GM12878 (cell line): ENCODE measurements at regions not wholly inside any gene's neighbourhood (a gene's known extent, or its start where the extent isn't known, plus 50 kb on each side); places are given as distances from the start of the nearest gene placed in this dataset.

Experiments used
- ATAC-seq: fragments of 200-7000 bp; cut with Tn5 transposase; 3 replicates; pipeline ENCODE4 v1.9.1; 2020; ENCODE audit warnings: mild to moderate bottlenecking, moderate library complexity
- BruUV-seq: library from RNA; stranded (reverse); fragments of 400-500 nt; replicated peaks from 2 replicates; lab custom pipeline; 2021; lab: Mats Ljungman, UMichigan
- CTCF ChIA-PET: fragments of 300-600 bp; sonication (Branson Sonifier 250); formaldehyde crosslinking; extraction: SDS; loops from one replicate; lab custom pipeline; 2021; ENCODE audit warnings: inconsistent platforms; lab: Yijun Ruan, JAX
- POLR2A ChIA-PET: fragments of 350-600 bp; formaldehyde crosslinking; extraction: SDS; loops from one replicate; lab custom pipeline; 2021; ENCODE audit warnings: inconsistent platforms; lab: Charles Lee
- RAD21 ChIA-PET: fragments of 300-600 bp; sonication (Branson Sonifier 250); formaldehyde crosslinking; loops from one replicate; lab custom pipeline; 2023; ENCODE audit warnings: antibody characterized with exemption; ENCODE audit not compliant: unreplicated experiment; lab: Charles Lee
- SMC1A ChIA-PET: fragments of 300-600 bp; sonication (Branson Sonifier 250); formaldehyde crosslinking; loops from one replicate; lab custom pipeline; 2023; ENCODE audit not compliant: unreplicated experiment, uncharacterized antibody; lab: Charles Lee
- DNase-seq: peaks from one replicate; pipeline ENCODE4 v3.0.0-alpha.2; 2011; ENCODE audit warnings: low read depth, low spot score
- FAIRE-seq: peaks from 3 replicates; lab custom pipeline; 2011; peaks lifted over from hg19 to GRCh38; lab: Jason Lieb, UNC
- H2AFZ ChIP-seq: 2 replicates; pipeline ENCODE4 v1.6.0; 2011; ENCODE audit warnings: low read depth, low read length, control low read depth; ENCODE audit not compliant: control insufficient read depth
- H3K27ac ChIP-seq: 2 replicates; pipeline ENCODE4 v1.5.1; 2011; ENCODE audit warnings: control low read depth; ENCODE audit not compliant: control insufficient read depth, insufficient read depth
- H3K27me3 ChIP-seq, 2 experiments: replicated peaks in 1 of 2; 2 replicates each; pipeline versions ENCODE4 v1.6.0 to v1.6.1; 2011; ENCODE audit warnings: low read length in 1 of 2; ENCODE audit not compliant: control insufficient read depth in 2 of 2, insufficient read depth in 2 of 2
- H3K36me3 ChIP-seq, 2 experiments: 2 replicates each; pipeline ENCODE4 v1.5.1; 2011; ENCODE audit warnings: low read length in 1 of 2; ENCODE audit not compliant: control insufficient read depth in 2 of 2, insufficient read depth in 2 of 2
- H3K4me1 ChIP-seq: 2 replicates; pipeline ENCODE4 v1.6.1; 2011; ENCODE audit warnings: mild to moderate bottlenecking, low read length, moderate library complexity, mixed read lengths; ENCODE audit not compliant: control insufficient read depth, insufficient read depth
- H3K4me2 ChIP-seq: 2 replicates; pipeline ENCODE4 v1.6.0; 2011; ENCODE audit warnings: control low read depth; ENCODE audit not compliant: control insufficient read depth, insufficient read depth
- H3K4me3 ChIP-seq: fragments of 200-600 bp; sonication (generic); 2 replicates; pipeline ENCODE4 v1.5.1; 2016
- H3K79me2 ChIP-seq: 2 replicates; pipeline ENCODE4 v1.6.0; 2011; ENCODE audit warnings: low read length; ENCODE audit not compliant: control insufficient read depth, insufficient read depth
- H3K9ac ChIP-seq: 2 replicates; pipeline ENCODE4 v1.8.0; 2011; ENCODE audit warnings: low read length, control low read depth, mixed read lengths; ENCODE audit not compliant: control insufficient read depth, insufficient read depth
- H3K9me3 ChIP-seq: replicated peaks from 3 replicates; pipeline ENCODE4 v1.5.1; 2011; ENCODE audit warnings: mild to moderate bottlenecking, low read length; ENCODE audit not compliant: control insufficient read depth, insufficient read depth
- H4K20me1 ChIP-seq: 2 replicates; pipeline ENCODE4 v1.6.0; 2011; ENCODE audit not compliant: control insufficient read depth, insufficient read depth
- EED ChIP-seq: sonication (generic); IDR thresholded peaks from 2 replicates; pipeline ENCODE4 v1.6.1; 2016; ENCODE audit warnings: antibody characterized with exemption, low read depth
- EZH2 ChIP-seq: IDR thresholded peaks from 2 replicates; pipeline ENCODE4 v1.6.1; 2012; ENCODE audit warnings: low read depth, mild to moderate bottlenecking, control low read depth, inconsistent platforms, low read length, borderline replicate concordance; ENCODE audit not compliant: control insufficient read depth
- FOS ChIP-seq: IDR thresholded peaks from 3 replicates; pipeline ENCODE4 v1.6.1; 2011; ENCODE audit warnings: borderline replicate concordance; ENCODE audit not compliant: insufficient read length; ENCODE audit errors: extremely low read depth
- SMAD5 ChIP-seq: IDR thresholded peaks from 2 replicates; pipeline ENCODE4 v1.6.1; 2016; ENCODE audit warnings: antibody characterized with exemption, low read depth
- TCF3 ChIP-seq: IDR thresholded peaks from 2 replicates; pipeline ENCODE4 v1.6.1; 2012; ENCODE audit warnings: low read depth, mild to moderate bottlenecking, low read length, borderline replicate concordance; ENCODE audit not compliant: insufficient read depth
- YBX1 ChIP-seq: fragments of 450-650 bp; IDR thresholded peaks from 2 replicates; pipeline ENCODE4 v1.6.1; 2016; ENCODE audit warnings: antibody characterized with exemption
- WGBS: methylation state at CpG from one replicate; pipeline ENCODE4 v1.1.6; 2016; ENCODE audit warnings: low lambda C conversion rate; ENCODE audit not compliant: insufficient replicate concordance, insufficient coverage; ENCODE audit errors: missing lambda C conversion rate; 5-methylcytosine and 5-hydroxymethylcytosine counted together
- in situ Hi-C: fragments of 300-500 bp; cut with MboI; formaldehyde crosslinking; loops from 9 replicates; pipeline ENCODE4 v1.14.3; 2018; ENCODE audit warnings: mixed read lengths
- intact Hi-C: fragments of 100-400 bp; cut with micrococcal nuclease; formaldehyde crosslinking; loops from one replicate; pipeline ENCODE4 v1.14.2; 2022; ENCODE audit not compliant: unreplicated experiment
- TF ChIP-seq, protein P1 (sequence below): fragments of 450-650 bp; IDR thresholded peaks from 2 replicates; pipeline ENCODE4 v1.6.1; 2018; ENCODE audit warnings: mild to moderate bottlenecking, low read depth, moderate library complexity; ENCODE audit not compliant: partially characterized antibody
- TF ChIP-seq, protein P2 (sequence below): fragments of 450-650 bp; IDR thresholded peaks from 2 replicates; pipeline ENCODE4 v1.6.1; 2017; ENCODE audit warnings: low read depth, mild to moderate bottlenecking, moderate library complexity

DNA sequence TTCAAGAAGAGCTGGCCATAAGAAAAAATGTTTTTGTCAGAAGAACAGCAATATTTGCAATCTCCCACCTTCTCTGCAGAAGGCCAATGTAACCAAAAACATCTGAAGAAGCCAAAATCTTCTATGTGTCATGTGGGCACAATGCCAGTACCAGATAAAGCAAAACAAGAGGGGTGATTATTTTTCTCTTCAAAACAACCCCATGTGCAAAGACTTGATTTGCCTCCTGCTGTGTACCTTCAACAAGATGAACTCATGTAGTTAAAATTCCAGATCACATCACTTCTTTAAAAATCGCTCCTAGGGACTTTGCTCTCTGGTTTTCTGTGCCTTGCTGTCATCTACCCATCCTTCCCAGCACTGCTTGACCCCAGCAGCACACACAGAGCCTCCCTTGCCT, 134.0 kb upstream of the MAP3K1 start:
- BruUV-seq = no TSS peak
- POLR2A ChIA-PET = no interaction called here
- H3K4me1 ChIP-seq = peaks cover 14% of the 10 kb centered on the region

More for the DNA sequence above, 134.0 kb upstream of the MAP3K1 start:
- no peaks in the 10 kb centered on the region for H3K36me3 ChIP-seq
- H3K9ac ChIP-seq = no peak overlapping the region
- ChIA-PET RAD21 (no interaction called here), CTCF (no interaction called here), SMC1A (interaction anchor here (1.4 kb wide), 1 partner anchor 11 kb away, joined by 8 read pairs; no protein-coding TSS in a partner anchor)
- 42% methylated on average over 1 of the region's 1 CpG for WGBS
- no peak overlapping the region for H3K4me3 ChIP-seq
- no peak for FAIRE-seq
- H3K4me2 ChIP-seq = no peak overlapping the region
- H3K27me3 ChIP-seq = no peaks in the 10 kb centered on the region
- H3K27ac ChIP-seq = no peak overlapping the region
- no peaks in the 10 kb centered on the region for H3K9me3 ChIP-seq
- intact Hi-C loops (loop anchor here (5.0 to 10.0 kb wide), 2 partner anchors 354 to 407 kb away; no protein-coding TSS in a partner anchor), in situ Hi-C loops (no loop called here)
- H3K79me2 ChIP-seq = no peaks in the 10 kb centered on the region
- no peak for DNase-seq
- H4K20me1 ChIP-seq = no peaks in the 10 kb centered on the region
- H2AFZ ChIP-seq = no peak overlapping the region
- no peak for TF ChIP-seq SMAD5
- no peak for TF ChIP-seq EZH2
- no peak for TF ChIP-seq FOS
- TF ChIP-seq YBX1 = no peak
- TF ChIP-seq, protein P1, sequence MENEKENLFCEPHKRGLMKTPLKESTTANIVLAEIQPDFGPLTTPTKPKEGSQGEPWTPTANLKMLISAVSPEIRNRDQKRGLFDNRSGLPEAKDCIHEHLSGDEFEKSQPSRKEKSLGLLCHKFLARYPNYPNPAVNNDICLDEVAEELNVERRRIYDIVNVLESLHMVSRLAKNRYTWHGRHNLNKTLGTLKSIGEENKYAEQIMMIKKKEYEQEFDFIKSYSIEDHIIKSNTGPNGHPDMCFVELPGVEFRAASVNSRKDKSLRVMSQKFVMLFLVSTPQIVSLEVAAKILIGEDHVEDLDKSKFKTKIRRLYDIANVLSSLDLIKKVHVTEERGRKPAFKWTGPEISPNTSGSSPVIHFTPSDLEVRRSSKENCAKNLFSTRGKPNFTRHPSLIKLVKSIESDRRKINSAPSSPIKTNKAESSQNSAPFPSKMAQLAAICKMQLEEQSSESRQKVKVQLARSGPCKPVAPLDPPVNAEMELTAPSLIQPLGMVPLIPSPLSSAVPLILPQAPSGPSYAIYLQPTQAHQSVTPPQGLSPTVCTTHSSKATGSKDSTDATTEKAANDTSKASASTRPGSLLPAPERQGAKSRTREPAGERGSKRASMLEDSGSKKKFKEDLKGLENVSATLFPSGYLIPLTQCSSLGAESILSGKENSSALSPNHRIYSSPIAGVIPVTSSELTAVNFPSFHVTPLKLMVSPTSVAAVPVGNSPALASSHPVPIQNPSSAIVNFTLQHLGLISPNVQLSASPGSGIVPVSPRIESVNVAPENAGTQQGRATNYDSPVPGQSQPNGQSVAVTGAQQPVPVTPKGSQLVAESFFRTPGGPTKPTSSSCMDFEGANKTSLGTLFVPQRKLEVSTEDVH = no peak
- TF ChIP-seq TCF3 = no peak
- TF ChIP-seq, protein P2, sequence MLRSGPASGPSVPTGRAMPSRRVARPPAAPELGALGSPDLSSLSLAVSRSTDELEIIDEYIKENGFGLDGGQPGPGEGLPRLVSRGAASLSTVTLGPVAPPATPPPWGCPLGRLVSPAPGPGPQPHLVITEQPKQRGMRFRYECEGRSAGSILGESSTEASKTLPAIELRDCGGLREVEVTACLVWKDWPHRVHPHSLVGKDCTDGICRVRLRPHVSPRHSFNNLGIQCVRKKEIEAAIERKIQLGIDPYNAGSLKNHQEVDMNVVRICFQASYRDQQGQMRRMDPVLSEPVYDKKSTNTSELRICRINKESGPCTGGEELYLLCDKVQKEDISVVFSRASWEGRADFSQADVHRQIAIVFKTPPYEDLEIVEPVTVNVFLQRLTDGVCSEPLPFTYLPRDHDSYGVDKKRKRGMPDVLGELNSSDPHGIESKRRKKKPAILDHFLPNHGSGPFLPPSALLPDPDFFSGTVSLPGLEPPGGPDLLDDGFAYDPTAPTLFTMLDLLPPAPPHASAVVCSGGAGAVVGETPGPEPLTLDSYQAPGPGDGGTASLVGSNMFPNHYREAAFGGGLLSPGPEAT = no peak
- TF ChIP-seq EED = no peak
- no peak for ATAC-seq
